ENCODE measurements at regions not wholly inside any gene's neighbourhood (a gene's known extent, or its start where the extent isn't known, plus 50 kb on each side); places are given as distances from the start of the nearest gene placed in this dataset.
"Not testable (repeated sequence)": the region's sequence is repeated elsewhere in the genome, so short reads cannot be mapped to it uniquely, and the experiment has no call there.

GRCh38 chr2:173468266-173468793 is 113.7 kb downstream of the CDCA7 start:
- no peak for DNase-seq

- DNase-seq = no peak
Observed at GRCh38 chr2:173472112-173472511, 117.4 kb downstream of the CDCA7 start.

GRCh38 chr2:173483137-173483536 is 128.5 kb downstream of the CDCA7 start:
- DNase-seq = no peak

GRCh38 chr2:173488861-173489260 is 134.2 kb downstream of the CDCA7 start:
- no peak for DNase-seq

- DNase-seq = no peak
Observed at GRCh38 chr2:173491418-173491817, 136.7 kb downstream of the CDCA7 start.

GRCh38 chr2:173493874-173494273 is 139.2 kb downstream of the CDCA7 start:
- no peak for DNase-seq

GRCh38 chr2:173496746-173497145 is 142.1 kb downstream of the CDCA7 start:
- DNase-seq = no peak

- DNase-seq = no peak
Observed at GRCh38 chr2:173500953-173501352, 146.3 kb downstream of the CDCA7 start.

- no peak for DNase-seq
Observed at GRCh38 chr2:173502296-173502695, 147.6 kb downstream of the CDCA7 start.

- DNase-seq = no peak
Observed at GRCh38 chr2:173511357-173511756, 156.7 kb downstream of the CDCA7 start.

GRCh38 chr2:173511942-173512341 is 157.3 kb downstream of the CDCA7 start:
- DNase-seq = no peak

GRCh38 chr2:173513107-173513727 is 158.5 kb downstream of the CDCA7 start:
- no peak for DNase-seq

- no peak for DNase-seq
Observed at GRCh38 chr2:173520918-173521317, 166.2 kb downstream of the CDCA7 start.

GRCh38 chr2:173521450-173522192 is 166.9 kb downstream of the CDCA7 start:
- no peak for DNase-seq

- DNase-seq = no peak
Observed at GRCh38 chr2:173523497-173523896, 168.8 kb downstream of the CDCA7 start.

- DNase-seq = no peak
Observed at GRCh38 chr2:173524256-173524955, 169.7 kb downstream of the CDCA7 start.

GRCh38 chr2:173532732-173533531 is 178.3 kb downstream of the CDCA7 start:
- DNase-seq = not testable (repeated sequence)

- DNase-seq = no peak
Observed at GRCh38 chr2:173537694-173538093, 183.0 kb downstream of the CDCA7 start.

GRCh38 chr2:173539615-173540014 is 184.9 kb downstream of the CDCA7 start:
- no peak for DNase-seq

GRCh38 chr2:173544641-173545363 is 190.1 kb downstream of the CDCA7 start:
- DNase-seq = no peak

GRCh38 chr2:173545364-173545763 is 190.7 kb downstream of the CDCA7 start:
- DNase-seq = no peak

- no peak for DNase-seq
Observed at GRCh38 chr2:173547499-173547898, 192.8 kb downstream of the CDCA7 start.
